GM19467 (cell line): ENCODE measurements at regions not wholly inside any gene's neighbourhood (a gene's known extent, or its start where the extent isn't known, plus 50 kb on each side); places are given as distances from the start of the nearest gene placed in this dataset.
"Not testable (repeated sequence)": the region's sequence is repeated elsewhere in the genome, so short reads cannot be mapped to it uniquely, and the experiment has no call there.

Experiments used
- ATAC-seq: cut with Tn5 transposase; IDR thresholded peaks from one replicate; pipeline ENCODE4 v1.9.1; 2021; ENCODE audit warnings: mild to moderate bottlenecking, moderate library complexity; ENCODE audit not compliant: unreplicated experiment

GRCh38 chr11:21711341-21711740, 481.5 kb upstream of the ANO5 start:
- ATAC-seq, result no peak

GRCh38 chr11:21723678-21724077, 469.2 kb upstream of the ANO5 start:
- ATAC-seq, result no peak

DNA sequence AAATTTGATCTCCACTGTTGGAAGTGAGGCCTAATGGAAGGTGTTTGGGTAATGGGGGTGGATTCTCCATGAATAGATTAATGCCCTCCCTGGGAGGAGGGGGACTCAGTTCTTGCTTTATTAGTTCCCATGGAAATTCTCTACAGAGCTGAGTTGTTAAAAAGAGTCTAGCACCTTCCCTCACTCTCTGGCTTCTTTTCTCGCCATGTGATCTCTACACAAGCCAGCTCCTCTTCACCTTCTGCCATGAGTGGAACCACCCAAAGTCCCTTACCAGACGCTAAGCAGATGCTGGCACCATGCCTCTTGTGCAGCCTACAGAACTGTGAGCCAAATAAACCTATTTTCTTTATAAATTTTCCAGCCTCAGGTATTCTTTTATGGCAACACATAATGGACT, 465.8 kb upstream of the ANO5 start:
- no peak for ATAC-seq

DNA sequence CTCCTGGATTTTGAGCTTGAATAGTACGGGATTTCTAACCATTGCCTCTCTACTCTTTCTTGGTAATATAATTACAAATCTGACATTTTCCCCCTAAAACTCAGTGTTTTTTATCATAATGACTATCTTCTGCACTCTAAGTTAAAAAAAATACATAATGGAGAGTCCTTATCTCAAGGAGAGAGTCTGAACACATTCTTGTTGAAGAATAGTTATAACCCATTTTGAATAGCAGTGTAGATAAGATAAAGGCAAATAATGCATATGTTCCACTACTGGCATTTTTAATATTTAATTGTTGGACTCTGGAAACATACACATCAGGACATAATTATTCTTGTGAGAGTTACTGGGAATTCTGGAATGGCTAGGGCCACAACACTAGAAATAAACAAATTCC, 456.5 kb upstream of the ANO5 start:
- no peak for ATAC-seq

- ATAC-seq, result not testable (repeated sequence)
Measured at GRCh38 chr11:21752475-21753243, 440.2 kb upstream of the ANO5 start.

DNA sequence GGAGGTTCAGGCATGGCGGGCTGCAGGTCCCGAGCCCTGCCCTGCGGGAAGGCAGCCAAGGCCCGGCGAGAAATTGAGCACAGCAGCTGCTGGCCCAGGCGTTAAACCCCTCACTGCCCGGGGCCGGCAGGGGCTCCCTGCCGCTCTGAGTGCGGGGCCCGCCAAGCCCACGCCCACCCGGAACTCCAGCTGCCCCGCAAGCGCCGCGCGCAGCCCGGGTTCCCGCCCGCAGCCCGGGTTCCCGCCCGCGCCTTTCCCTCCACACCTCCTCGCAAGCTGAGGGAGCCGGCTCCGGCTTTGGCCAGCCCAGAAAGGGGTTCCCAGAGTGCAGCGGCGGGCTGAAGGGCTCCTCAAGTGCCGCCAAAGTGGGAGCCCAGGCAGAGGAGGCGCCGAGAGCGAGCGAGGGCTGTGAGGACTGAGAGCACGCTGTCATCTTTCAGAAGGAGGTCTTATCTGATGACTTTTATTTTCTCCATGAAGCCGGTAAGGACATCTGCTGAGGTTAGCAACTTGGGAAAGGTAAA, 439.6 kb upstream of the ANO5 start:
- ATAC-seq, result not testable (repeated sequence)

- no peak for ATAC-seq
Measured at GRCh38 chr11:21761000-21761399, 431.9 kb upstream of the ANO5 start.

DNA sequence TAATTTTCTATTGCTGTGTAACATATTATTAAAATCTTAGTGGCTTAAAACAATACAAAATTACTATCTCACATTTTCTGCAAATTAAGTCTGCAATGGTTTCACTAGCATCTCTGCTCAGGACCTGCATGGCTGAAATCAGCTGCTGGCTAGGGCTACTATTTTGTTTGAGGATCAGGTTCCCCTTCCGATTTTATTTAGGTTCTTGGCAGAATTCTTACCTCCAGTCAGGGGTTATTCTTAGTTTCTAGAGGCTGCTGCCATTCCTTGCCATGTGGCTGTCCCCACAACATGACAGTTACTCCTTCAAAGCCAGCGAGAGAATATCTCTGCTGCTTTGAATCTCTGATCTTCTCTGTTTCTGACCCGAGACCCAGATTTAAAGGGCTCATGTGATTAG, 424.5 kb upstream of the ANO5 start:
- ATAC-seq, result no peak

- no peak for ATAC-seq
Measured at GRCh38 chr11:21769188-21769587, 423.7 kb upstream of the ANO5 start.

- no peak for ATAC-seq
Measured at GRCh38 chr11:21771097-21771496, 421.8 kb upstream of the ANO5 start.

- ATAC-seq, result no peak
Measured at GRCh38 chr11:21774212-21774611, 418.7 kb upstream of the ANO5 start.

GRCh38 chr11:21775911-21776310, 417.0 kb upstream of the ANO5 start:
- no peak for ATAC-seq

GRCh38 chr11:21783954-21784353, 408.9 kb upstream of the ANO5 start:
- no peak for ATAC-seq

GRCh38 chr11:21785351-21785750, 407.5 kb upstream of the ANO5 start:
- no peak for ATAC-seq

DNA sequence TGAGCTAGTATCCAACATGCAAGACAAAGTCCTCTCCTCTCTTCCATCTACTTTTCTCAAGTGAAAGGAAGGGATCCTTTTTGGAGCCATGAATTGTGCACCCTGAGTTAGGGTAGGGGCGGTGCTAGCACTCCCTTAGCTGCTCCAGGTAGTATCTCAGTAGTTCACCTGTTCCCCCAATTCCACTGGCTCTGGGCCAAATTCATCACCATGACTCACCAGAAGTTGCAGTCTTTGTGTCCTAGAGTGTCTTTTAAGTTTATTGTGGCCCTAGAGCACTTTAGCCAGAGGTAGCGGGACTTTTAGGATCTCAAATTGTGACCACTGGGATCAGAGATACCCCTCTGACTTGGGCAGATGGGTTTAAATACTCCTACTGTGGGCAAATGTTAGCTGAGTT, 398.6 kb upstream of the ANO5 start:
- ATAC-seq, result no peak

DNA sequence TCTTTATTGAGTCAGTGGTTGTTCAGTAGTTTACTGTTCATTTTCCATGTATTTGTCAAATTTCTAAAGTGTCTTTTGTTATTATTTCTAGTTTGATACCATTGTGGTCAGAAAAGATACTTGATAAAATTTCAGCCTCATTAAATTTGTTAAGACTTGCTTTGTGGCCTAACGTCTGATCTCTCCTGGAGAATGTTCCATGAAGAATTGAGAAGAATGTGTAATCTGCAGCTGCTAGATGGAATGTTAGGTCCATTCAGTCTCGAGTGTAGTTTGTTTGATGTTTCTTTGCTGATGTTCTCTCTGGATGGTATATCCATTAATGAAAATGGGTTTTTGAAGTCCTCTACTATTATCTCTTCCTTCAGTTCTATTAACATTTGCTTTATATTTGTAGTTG, 394.7 kb upstream of the ANO5 start:
- ATAC-seq, result no peak

GRCh38 chr11:21804523-21804922, 388.4 kb upstream of the ANO5 start:
- not testable (repeated sequence) for ATAC-seq

DNA sequence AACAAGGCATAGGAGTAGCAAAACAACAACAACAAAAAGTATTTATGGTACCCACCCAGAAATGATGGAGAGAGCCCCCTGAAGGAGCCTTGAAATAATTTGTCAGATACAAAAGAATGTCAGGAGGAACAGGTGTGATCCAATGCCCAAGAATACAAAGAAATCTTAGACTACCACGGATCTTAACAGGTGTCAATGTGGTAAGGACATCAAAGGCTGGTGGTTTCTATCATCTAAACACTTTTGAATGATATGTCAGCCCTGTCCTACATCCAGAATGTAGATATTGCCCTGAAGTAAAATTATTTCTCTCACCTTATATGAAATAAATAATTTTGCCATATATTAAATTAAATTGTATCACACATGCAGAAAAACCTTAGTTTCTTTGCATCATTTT, 386.4 kb upstream of the ANO5 start:
- no peak for ATAC-seq

DNA sequence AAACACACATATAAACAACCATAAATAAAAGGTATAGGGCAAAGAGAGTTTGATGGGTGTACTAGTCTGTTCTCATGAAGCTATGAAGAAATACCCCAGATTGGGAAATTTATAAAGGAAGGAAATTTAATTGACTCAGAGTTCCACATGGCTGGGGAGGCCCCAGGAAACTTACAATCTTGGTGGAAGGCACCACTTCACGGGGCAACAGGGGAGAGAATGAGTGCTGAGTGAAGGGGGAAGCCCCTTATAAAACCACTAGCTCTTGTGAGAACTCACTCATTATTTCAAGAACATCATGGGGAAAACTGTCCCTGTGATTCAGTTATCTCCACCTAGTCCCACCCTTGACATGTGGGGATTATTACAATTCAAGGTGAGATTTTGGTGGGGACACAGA, 385.9 kb upstream of the ANO5 start:
- ATAC-seq, result no peak

DNA sequence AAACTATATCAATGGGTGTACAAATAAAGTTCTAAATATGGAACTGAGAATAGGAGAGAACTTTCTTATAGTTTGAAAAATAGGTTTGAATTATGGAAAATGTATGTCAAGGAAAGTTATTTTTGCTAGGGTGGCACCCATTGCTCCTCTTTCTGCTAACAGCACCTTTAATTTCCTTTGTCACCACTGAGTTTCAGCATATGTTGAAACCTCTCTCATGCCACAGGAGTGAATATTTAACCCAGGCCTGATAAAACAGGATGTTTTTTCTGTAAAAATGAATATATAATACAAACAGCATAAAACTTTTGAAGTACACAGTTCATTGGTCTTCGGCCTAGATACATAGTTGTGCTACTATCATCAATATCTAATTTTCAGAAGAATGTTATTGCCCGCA, 385.5 kb upstream of the ANO5 start:
- ATAC-seq, result no peak

GRCh38 chr11:21810650-21811049, 382.2 kb upstream of the ANO5 start:
- no peak for ATAC-seq

DNA sequence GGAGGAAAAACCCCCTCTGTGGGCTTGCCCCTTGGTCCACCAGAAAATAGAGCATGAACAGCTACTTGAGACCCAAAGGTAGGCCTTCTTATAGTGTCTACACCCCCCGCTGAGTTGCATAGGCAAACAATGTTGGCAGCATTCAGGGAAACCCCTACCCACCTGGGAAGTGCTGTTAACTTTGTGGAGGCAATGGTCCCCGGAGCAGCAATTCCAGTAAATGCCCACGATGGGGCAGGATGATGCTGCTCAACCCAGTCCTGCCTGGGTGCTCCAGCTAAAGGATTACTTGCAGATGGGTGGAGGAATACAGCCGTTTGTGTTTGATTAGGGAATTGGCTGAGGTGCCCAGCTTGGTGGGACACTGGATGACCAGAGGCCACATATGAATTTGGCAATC, 381.3 kb upstream of the ANO5 start:
- ATAC-seq, result no peak

GRCh38 chr11:21814169-21814568, 378.7 kb upstream of the ANO5 start:
- ATAC-seq, result no peak
